H1 (cell line): ENCODE measurements at regions not wholly inside any gene's neighbourhood (a gene's known extent, or its start where the extent isn't known, plus 50 kb on each side); places are given as distances from the start of the nearest gene placed in this dataset.

Source experiments
- CTCF ChIA-PET: fragments of 300-600 bp; sonication (Branson Sonifier 250); formaldehyde crosslinking; loops from one replicate; lab custom pipeline; 2021; ENCODE audit not compliant: partially characterized antibody; lab: Charles Lee
- POLR2A ChIA-PET: fragments of 300-600 bp; sonication (Branson Sonifier 250); formaldehyde crosslinking; loops from one replicate; lab custom pipeline; 2021; ENCODE audit warnings: inconsistent platforms; ENCODE audit not compliant: partially characterized antibody; lab: Charles Lee
- DNase-seq, 2 experiments: peaks; one replicate each; pipeline versions ENCODE4 v3.0.0 to v3.0.0-alpha.2; 2010 to 2022; ENCODE audit warnings: low spot score in 2 of 2, low read depth in 1 of 2, mixed read lengths in 1 of 2
- FAIRE-seq: peaks from 2 replicates; lab custom pipeline; 2011; peaks lifted over from hg19 to GRCh38; lab: Jason Lieb, UNC
- H2AFZ ChIP-seq: 2 replicates; pipeline ENCODE4 v1.8.1; 2012; ENCODE audit warnings: low read length, inconsistent platforms
- H2AK5ac ChIP-seq: 2 replicates; pipeline ENCODE4 v1.6.1; 2013; ENCODE audit warnings: low read depth, low read length
- H2BK120ac ChIP-seq: replicated peaks from 2 replicates; pipeline ENCODE3; 2013; ENCODE audit warnings: low read depth, low read length, inconsistent platforms
- H2BK12ac ChIP-seq: 2 replicates; pipeline ENCODE4 v1.6.1; 2013; ENCODE audit warnings: low read depth, low read length
- H2BK15ac ChIP-seq: 2 replicates; pipeline ENCODE4 v1.6.1; 2013; ENCODE audit warnings: low read length
- H2BK20ac ChIP-seq: 2 replicates; pipeline ENCODE4 v1.6.1; 2013; ENCODE audit warnings: low read length
- H2BK5ac ChIP-seq: 2 replicates; pipeline ENCODE4 v1.6.1; 2013; ENCODE audit warnings: low read depth, low read length
- H3K14ac ChIP-seq: 2 replicates; pipeline ENCODE4 v1.6.1; 2013; ENCODE audit warnings: inconsistent platforms; ENCODE audit not compliant: insufficient read length
- H3K18ac ChIP-seq: 2 replicates; pipeline ENCODE4 v1.6.1; 2013; ENCODE audit warnings: low read length; ENCODE audit errors: extremely low read depth
- H3K23ac ChIP-seq: 2 replicates; pipeline ENCODE4 v1.6.1; 2013; ENCODE audit warnings: inconsistent platforms; ENCODE audit not compliant: insufficient read length
- H3K23me2 ChIP-seq: 2 replicates; pipeline ENCODE4 v1.6.1; 2013; ENCODE audit warnings: low read depth, low read length
- H3K27ac ChIP-seq: 2 replicates; pipeline ENCODE4 v1.6.1; 2011; ENCODE audit warnings: low read depth, low read length, inconsistent platforms
- H3K27me3 ChIP-seq, 4 experiments: replicated peaks in 1 of 4; 1 replicate in 1 of 4; 2 replicates in 3 of 4; pipeline versions ENCODE4 v1.6.1 to v1.8.1; 2011 to 2013; ENCODE audit warnings: low read length in 3 of 4, mild to moderate bottlenecking in 3 of 4, inconsistent platforms in 2 of 4, mixed read lengths in 2 of 4, moderate library complexity in 1 of 4; ENCODE audit not compliant: control insufficient read depth in 3 of 4, insufficient read depth in 3 of 4; ENCODE audit errors: extremely low read depth in 1 of 4
- H3K36me3 ChIP-seq, 4 experiments: 2 replicates each; pipeline versions ENCODE4 v1.6.1 to v1.8.1; 2011 to 2013; ENCODE audit warnings: mild to moderate bottlenecking in 4 of 4, low read length in 3 of 4, moderate library complexity in 2 of 4, control low read depth in 1 of 4, inconsistent platforms in 1 of 4; ENCODE audit not compliant: insufficient read depth in 4 of 4, control insufficient read depth in 2 of 4
- H3K4ac ChIP-seq: replicated peaks from 2 replicates; pipeline ENCODE3; 2013; ENCODE audit warnings: low read length, low read depth, mixed read lengths, inconsistent platforms; ENCODE audit not compliant: insufficient read length
- H3K4me1 ChIP-seq, 4 experiments: replicated peaks in 1 of 4; 1 replicate in 1 of 4; 2 replicates in 3 of 4; pipeline versions ENCODE4 v1.6.1 to v1.8.1; 2011 to 2013; ENCODE audit warnings: low read length in 3 of 4, inconsistent platforms in 2 of 4, mixed read lengths in 1 of 4; ENCODE audit not compliant: insufficient read depth in 4 of 4, control insufficient read depth in 3 of 4
- H3K4me2 ChIP-seq, 2 experiments: 2 replicates each; pipeline versions ENCODE4 v1.6.1 to v1.8.1; 2011 to 2013; ENCODE audit warnings: low read depth in 2 of 2, low read length in 2 of 2, control low read depth in 1 of 2, inconsistent platforms in 1 of 2, mild to moderate bottlenecking in 1 of 2; ENCODE audit not compliant: insufficient read depth in 1 of 2
- H3K4me3 ChIP-seq, 4 experiments: fragments of 200-600, 300-600 bp in 1 of 4; sonication (generic), shearing (Covaris generic), sonication (Bioruptor Twin) in 1 of 4; 2 replicates each; pipeline versions ENCODE4 v1.5.1 to v1.8.1; 2011 to 2016; ENCODE audit warnings: low read length in 4 of 4, low read depth in 3 of 4, control low read depth in 2 of 4, inconsistent platforms in 2 of 4, mild to moderate bottlenecking in 2 of 4, mixed read lengths in 1 of 4, moderate library complexity in 1 of 4; ENCODE audit not compliant: insufficient read depth in 2 of 4; ENCODE audit errors: extremely low read depth in 1 of 4
- H3K56ac ChIP-seq: replicated peaks from 2 replicates; pipeline ENCODE3; 2013; ENCODE audit warnings: low read depth, mild to moderate bottlenecking, mixed read lengths, low read length, inconsistent platforms; ENCODE audit not compliant: insufficient read length
- H3K79me1 ChIP-seq: 2 replicates; pipeline ENCODE4 v1.6.1; 2013; ENCODE audit warnings: low read depth, low read length, control low read depth
- H3K79me2 ChIP-seq, 2 experiments: 2 replicates each; pipeline versions ENCODE4 v1.6.1 to v1.8.1; 2012 to 2013; ENCODE audit warnings: low read length in 2 of 2, mild to moderate bottlenecking in 2 of 2, inconsistent platforms in 1 of 2; ENCODE audit not compliant: insufficient read depth in 2 of 2, control insufficient read depth in 1 of 2
- H3K9ac ChIP-seq, 4 experiments: replicated peaks in 1 of 4; 1 replicate in 1 of 4; 2 replicates in 3 of 4; pipeline versions ENCODE4 v1.6.1 to v1.8.1; 2011 to 2013; ENCODE audit warnings: low read depth in 3 of 4, low read length in 3 of 4, control low read depth in 2 of 4, mild to moderate bottlenecking in 2 of 4, moderate library complexity in 2 of 4, inconsistent platforms in 1 of 4; ENCODE audit errors: extremely low read depth in 1 of 4
- H3K9me3 ChIP-seq, 2 experiments: 2 replicates each; pipeline versions ENCODE4 v1.6.1 to v1.8.1; 2012 to 2013; ENCODE audit warnings: mild to moderate bottlenecking in 2 of 2, moderate library complexity in 2 of 2, control low read depth in 1 of 2, inconsistent platforms in 1 of 2, low read depth in 1 of 2, low read length in 1 of 2, mixed read lengths in 1 of 2; ENCODE audit not compliant: insufficient read depth in 2 of 2
- H4K20me1 ChIP-seq, 2 experiments: replicated peaks in 1 of 2; 2 replicates each; pipeline versions ENCODE3 to v1.8.1; 2011 to 2013; ENCODE audit warnings: inconsistent platforms in 2 of 2, low read length in 2 of 2, mild to moderate bottlenecking in 1 of 2; ENCODE audit not compliant: insufficient read depth in 2 of 2, control insufficient read depth in 1 of 2
- H4K5ac ChIP-seq: 2 replicates; pipeline ENCODE4 v1.6.1; 2013; ENCODE audit warnings: low read length, low read depth, mixed read lengths, inconsistent platforms; ENCODE audit not compliant: insufficient read length
- H4K8ac ChIP-seq: 2 replicates; pipeline ENCODE4 v1.8.0; 2013; ENCODE audit warnings: mild to moderate bottlenecking, moderate library complexity, low read length, inconsistent platforms; ENCODE audit not compliant: insufficient read depth; ENCODE audit errors: extremely low read depth
- H4K91ac ChIP-seq: replicated peaks from 2 replicates; pipeline ENCODE3; 2013; ENCODE audit warnings: low read length, mixed read lengths, inconsistent platforms; ENCODE audit not compliant: insufficient read length
- CHD2 ChIP-seq: IDR thresholded peaks from 2 replicates; pipeline ENCODE4 v1.6.1; 2012; ENCODE audit warnings: low read length, improper control_type of control experiment
- EP300 ChIP-seq, 2 experiments: IDR thresholded peaks; 1 replicate in 1 of 2; 2 replicates in 1 of 2; pipeline ENCODE4 v1.6.1; 2011 to 2012; ENCODE audit warnings: low read depth in 2 of 2, low read length in 2 of 2, mild to moderate bottlenecking in 2 of 2, borderline replicate concordance in 1 of 2, inconsistent platforms in 1 of 2, moderate library complexity in 1 of 2
- EZH2 ChIP-seq: fragments of 200-600 bp; sonication (generic); IDR thresholded peaks from 2 replicates; pipeline ENCODE4 v1.7.1; 2012; ENCODE audit warnings: low read depth, mild to moderate bottlenecking, moderate library complexity, low read length, inconsistent platforms; ENCODE audit not compliant: severe bottlenecking
- FOSL1 ChIP-seq: IDR thresholded peaks from 2 replicates; pipeline ENCODE4 v1.6.1; 2011; ENCODE audit warnings: mild to moderate bottlenecking, low read depth, low read length, moderate library complexity; ENCODE audit not compliant: insufficient read depth
- GABPA ChIP-seq: IDR thresholded peaks from 2 replicates; pipeline ENCODE4 v1.6.1; 2011; ENCODE audit warnings: mild to moderate bottlenecking, low read length, moderate library complexity, borderline replicate concordance; ENCODE audit not compliant: insufficient read depth
- MAFK ChIP-seq: IDR thresholded peaks from 2 replicates; pipeline ENCODE4 v1.6.1; 2012; ENCODE audit warnings: low read depth, mild to moderate bottlenecking, improper control_type of control experiment, low read length
- PHF8 ChIP-seq: fragments of 200-600 bp; sonication (generic); conservative IDR thresholded peaks from 2 replicates; pipeline ENCODE4 v1.7.1; 2012; ENCODE audit warnings: low read depth, mild to moderate bottlenecking, inconsistent platforms, low read length, moderate library complexity
- RNF2 ChIP-seq: fragments of 200-900, 300-1000 bp; sonication (generic); IDR thresholded peaks from 2 replicates; pipeline ENCODE4 v1.7.1; 2016; ENCODE audit warnings: borderline replicate concordance, low read depth, mild to moderate bottlenecking, antibody characterized with exemption, low read length; ENCODE audit not compliant: poor library complexity, severe bottlenecking; ENCODE audit errors: missing control alignments
- SP4 ChIP-seq: IDR thresholded peaks from 2 replicates; pipeline ENCODE4 v1.6.1; 2012; ENCODE audit warnings: low read length, inconsistent platforms
- TBP ChIP-seq: IDR thresholded peaks from 2 replicates; pipeline ENCODE4 v1.6.1; 2011; ENCODE audit warnings: low read depth, low read length, improper control_type of control experiment
- WGBS, 2 experiments: shearing (Covaris generic) in 1 of 2; methylation state at CpG; one replicate each; pipeline versions ENCODE4 v1.1.6 to v1.1.7; 2013 to 2015; ENCODE audit warnings: low lambda C conversion rate in 2 of 2, mixed read lengths in 2 of 2, inconsistent platforms in 1 of 2, low coverage in 1 of 2, missing lambda C conversion rate in 1 of 2; ENCODE audit not compliant: insufficient replicate concordance in 2 of 2, insufficient coverage in 1 of 2, insufficient read length in 1 of 2; ENCODE audit errors: extremely low coverage in 1 of 2, missing lambda C conversion rate in 1 of 2; 5-methylcytosine and 5-hydroxymethylcytosine counted together
- TF ChIP-seq, protein P1 (sequence below): IDR thresholded peaks from 2 replicates; pipeline ENCODE4 v1.6.1; 2011; ENCODE audit warnings: low read depth, mild to moderate bottlenecking, low read length; ENCODE audit not compliant: insufficient read depth

DNA sequence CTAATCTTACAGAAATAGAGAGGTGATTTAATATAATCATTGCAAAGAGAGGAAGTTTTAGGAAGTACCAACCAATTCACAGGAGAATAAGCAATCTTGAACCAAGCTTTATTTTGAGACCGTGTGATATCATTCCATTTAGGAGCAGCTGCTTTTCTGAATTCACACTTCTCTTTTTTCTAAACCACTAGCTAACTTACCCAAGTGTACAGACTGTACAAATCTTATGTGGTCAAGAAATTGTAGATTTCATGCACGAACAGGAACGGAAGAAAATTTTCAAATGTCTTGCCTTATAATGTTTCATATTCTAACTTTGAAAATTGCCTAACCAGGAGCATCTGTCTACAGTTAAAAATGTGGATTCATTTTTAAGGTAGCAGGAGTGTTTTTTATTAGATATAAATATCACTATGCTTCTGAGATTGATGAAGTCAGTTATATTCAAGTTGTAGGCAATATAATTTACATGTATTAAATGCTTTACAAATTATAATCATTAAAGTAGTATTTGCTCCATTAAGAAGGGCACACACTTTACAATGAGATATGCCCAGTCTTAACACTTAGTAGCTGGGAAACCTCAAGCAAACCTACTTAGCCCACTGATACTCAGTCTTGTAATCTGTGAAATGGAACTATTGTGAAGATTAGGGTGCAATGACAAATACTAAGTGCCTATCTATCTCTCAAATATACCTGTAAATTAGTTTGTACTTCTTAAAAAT lies 86.7 kb upstream of the FOXN2 start:
- Histone ChIP-seq H3K4me2 (no peak overlapping the region), H3K27me3 (no peaks in the 10 kb centered on the region), H3K4me1 (no peaks in the 10 kb centered on the region), H2BK20ac (no peak overlapping the region), H4K8ac (no peak overlapping the region), H3K4me3 (no peak overlapping the region), H3K36me3 (no peaks in the 10 kb centered on the region), H2BK12ac (no peak overlapping the region), H3K9me3 (no peaks in the 10 kb centered on the region), H2AFZ (no peak overlapping the region), H3K9ac (no peak overlapping the region), H2BK15ac (no peak overlapping the region), H4K91ac (no peak overlapping the region), H3K14ac (no peak overlapping the region), H3K4ac (no peak overlapping the region), H2BK120ac (no peak overlapping the region), H2BK5ac (no peak overlapping the region), H3K79me2 (no peaks in the 10 kb centered on the region), H3K79me1 (no peaks in the 10 kb centered on the region), H2AK5ac (no peak overlapping the region), H3K23me2 (no peaks in the 10 kb centered on the region), H4K5ac (no peak overlapping the region), H3K56ac (no peak overlapping the region), H3K27ac (no peak overlapping the region), H3K23ac (no peak overlapping the region), H3K18ac (no peak overlapping the region), H4K20me1 (no peaks in the 10 kb centered on the region)
- ChIA-PET POLR2A (no interaction called here), CTCF (no interaction called here)
- 85% methylated on average over 3 of the region's 3 CpGs; no CpG with 5 or more reads in 1 of the 2 experiments for WGBS, 2 experiments
- DNase-seq (no peak), FAIRE-seq (no peak)
- TF ChIP-seq TBP (no peak), CHD2 (no peak), EP300 (IDR thresholded peaks at IDR 0.05; ENCODE audit: borderline replicate concordance in 1 of 2, low read depth in 2 of 2, low read length in 2 of 2) (no peak), RNF2 (no peak), PHF8 (no peak), SP4 (no peak), FOSL1 (no peak), MAFK (no peak), EZH2 (no peak), GABPA (no peak)
- TF ChIP-seq, protein P1, sequence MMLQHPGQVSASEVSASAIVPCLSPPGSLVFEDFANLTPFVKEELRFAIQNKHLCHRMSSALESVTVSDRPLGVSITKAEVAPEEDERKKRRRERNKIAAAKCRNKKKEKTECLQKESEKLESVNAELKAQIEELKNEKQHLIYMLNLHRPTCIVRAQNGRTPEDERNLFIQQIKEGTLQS = no peak
